ENCODE measurements at regions not wholly inside any gene's neighbourhood (a gene's known extent, or its start where the extent isn't known, plus 50 kb on each side); places are given as distances from the start of the nearest gene placed in this dataset.
"Not testable (repeated sequence)": the region's sequence is repeated elsewhere in the genome, so short reads cannot be mapped to it uniquely, and the experiment has no call there.

- TF ChIP-seq, protein P1, sequence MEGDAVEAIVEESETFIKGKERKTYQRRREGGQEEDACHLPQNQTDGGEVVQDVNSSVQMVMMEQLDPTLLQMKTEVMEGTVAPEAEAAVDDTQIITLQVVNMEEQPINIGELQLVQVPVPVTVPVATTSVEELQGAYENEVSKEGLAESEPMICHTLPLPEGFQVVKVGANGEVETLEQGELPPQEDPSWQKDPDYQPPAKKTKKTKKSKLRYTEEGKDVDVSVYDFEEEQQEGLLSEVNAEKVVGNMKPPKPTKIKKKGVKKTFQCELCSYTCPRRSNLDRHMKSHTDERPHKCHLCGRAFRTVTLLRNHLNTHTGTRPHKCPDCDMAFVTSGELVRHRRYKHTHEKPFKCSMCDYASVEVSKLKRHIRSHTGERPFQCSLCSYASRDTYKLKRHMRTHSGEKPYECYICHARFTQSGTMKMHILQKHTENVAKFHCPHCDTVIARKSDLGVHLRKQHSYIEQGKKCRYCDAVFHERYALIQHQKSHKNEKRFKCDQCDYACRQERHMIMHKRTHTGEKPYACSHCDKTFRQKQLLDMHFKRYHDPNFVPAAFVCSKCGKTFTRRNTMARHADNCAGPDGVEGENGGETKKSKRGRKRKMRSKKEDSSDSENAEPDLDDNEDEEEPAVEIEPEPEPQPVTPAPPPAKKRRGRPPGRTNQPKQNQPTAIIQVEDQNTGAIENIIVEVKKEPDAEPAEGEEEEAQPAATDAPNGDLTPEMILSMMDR (IDR thresholded peaks at IDR 0.05; ENCODE audit: low read depth, low read length, poor library complexity, severe bottlenecking), result not testable (repeated sequence)
- TF ChIP-seq EZH2phosphoT487 (IDR thresholded peaks at IDR 0.05; ENCODE audit: borderline replicate concordance, low read length), result not testable (repeated sequence)
These were observed 543.5 kb upstream of the FAM98A start for GRCh38 chr2:34142531-34143008.
